Left kidney (tissue), 1 donor: ENCODE measurements at regions not wholly inside any gene's neighbourhood (a gene's known extent, or its start where the extent isn't known, plus 50 kb on each side); places are given as distances from the start of the nearest gene placed in this dataset.

Experiments
- DNase-seq: peaks from one replicate; pipeline ENCODE4 v3.0.0-alpha.2; 2013

DNA sequence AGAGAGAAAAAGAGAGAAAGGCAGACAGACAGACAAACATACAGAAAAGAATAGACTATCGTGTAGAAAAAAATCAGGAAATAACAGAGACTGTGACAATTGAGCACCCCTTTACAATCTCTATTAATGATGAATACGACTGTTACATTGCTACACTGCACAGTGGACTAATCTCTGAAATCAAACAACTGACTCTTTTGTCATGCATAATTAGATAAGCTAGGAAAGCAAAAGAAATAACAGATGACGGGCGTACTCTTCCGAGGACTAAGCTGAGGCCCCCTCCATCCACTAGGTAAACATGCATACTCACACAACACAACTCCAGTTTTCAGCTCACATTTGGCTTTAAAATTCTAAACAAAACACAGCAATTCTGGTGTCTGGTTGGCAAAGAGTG, 267.0 kb downstream of the NOL4 start:
- no peak for DNase-seq

DNA sequence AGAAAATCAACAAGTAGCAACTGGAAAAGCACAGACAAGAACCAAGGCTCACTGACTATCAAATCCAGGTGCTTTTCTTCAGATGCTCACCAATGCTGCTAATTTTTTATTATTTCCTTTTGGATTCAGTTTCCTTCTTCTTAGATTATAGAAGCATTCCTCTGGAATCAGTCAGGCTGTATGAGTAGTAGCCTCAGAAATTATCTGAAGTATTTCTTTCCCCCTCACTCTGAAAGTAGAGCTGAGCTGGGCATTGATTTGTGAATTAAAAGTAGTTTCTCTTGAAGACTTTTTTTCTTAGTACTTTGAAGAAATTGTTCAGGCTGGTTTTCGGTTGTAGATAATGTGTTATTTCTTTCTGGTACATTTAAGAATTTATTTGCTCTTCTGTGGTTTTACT, 273.7 kb downstream of the NOL4 start:
- no peak for DNase-seq

DNA sequence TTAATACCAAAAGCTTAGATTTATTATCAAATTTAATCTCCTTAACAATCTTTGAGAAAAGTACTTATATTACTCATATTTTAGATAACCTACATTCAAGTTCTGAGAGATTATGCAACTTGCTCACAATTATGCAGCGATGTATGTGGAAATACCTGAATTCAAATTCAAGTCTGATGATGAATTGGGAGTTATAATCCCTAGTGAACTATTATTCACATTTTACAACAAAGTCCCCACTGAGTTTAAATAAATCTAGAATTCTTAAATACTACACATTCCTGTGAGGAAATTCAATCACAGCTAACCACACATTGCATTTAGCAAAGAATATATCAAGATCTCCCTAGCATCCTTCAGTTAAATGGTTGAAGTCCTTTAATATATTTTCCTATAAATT, 278.4 kb downstream of the NOL4 start:
- no peak for DNase-seq

DNA sequence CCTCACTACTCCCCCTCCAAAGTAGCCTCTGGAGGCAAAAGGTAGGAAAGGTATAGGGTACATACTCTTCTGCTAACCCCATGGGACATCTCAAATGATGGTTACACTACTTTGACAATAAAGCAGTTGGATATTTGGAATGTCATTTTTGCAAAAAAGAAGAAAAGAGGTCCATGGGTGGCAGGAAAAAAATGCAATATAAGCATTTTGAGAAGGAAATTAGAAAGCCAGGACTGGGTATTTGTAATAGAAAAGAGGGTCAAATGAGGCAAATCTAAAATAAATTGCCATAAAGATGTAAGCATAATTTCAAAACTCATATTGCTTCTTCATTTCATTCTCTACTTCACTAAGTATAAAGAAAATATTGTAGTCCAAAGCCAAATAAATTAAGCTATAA, 280.2 kb downstream of the NOL4 start:
- DNase-seq = no peak

DNA sequence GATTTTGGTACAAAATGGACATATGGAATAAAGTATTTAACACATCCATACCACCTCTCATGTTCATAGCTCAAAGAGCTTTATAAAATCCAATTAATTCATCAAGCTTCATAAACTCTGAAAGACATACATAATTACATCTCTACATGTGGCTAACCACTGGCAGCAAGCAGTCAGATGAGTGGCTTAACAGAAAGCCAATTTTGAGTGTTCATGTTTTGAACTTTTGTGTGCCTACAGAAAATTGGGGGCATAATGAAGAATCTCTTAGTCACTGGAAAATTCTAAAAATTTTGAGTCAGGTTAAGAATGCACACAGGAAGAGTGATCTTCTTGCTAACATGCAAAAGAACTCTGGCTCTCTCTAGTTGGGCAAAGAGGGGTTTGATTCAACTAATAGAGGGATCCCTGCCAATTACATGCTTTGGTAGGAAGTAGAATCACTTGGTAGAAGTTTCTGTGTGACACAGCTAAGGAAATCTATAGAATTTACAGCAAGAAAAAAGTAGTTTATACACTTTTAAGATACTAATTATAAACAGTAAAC, 287.4 kb downstream of the NOL4 start:
- DNase-seq = no peak

GRCh38 chr18:33934258-33934657, 290.5 kb downstream of the NOL4 start:
- DNase-seq = no peak

GRCh38 chr18:33928231-33928630, 296.5 kb downstream of the NOL4 start:
- no peak for DNase-seq

DNA sequence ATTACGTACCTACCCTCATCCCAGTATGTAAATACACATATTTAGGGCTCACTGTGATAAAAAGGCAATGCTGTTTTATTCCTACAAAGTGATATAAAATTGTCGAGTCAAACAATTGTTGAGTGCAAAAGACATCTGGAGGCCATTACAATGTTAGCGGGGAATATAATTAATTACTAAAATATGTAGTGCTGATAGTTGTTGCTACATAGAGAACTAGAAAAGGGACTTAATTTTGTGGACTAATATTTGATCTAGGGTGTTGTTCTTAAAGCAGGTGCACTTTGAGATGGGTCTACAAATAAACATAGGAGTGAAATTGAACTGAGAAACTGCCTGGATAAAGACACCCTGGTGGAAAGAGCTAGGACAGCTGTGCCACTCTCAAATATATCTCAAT, 300.1 kb downstream of the NOL4 start:
- no peak for DNase-seq

- no peak for DNase-seq
Measured at GRCh38 chr18:33923980-33924379, 300.7 kb downstream of the NOL4 start.

DNA sequence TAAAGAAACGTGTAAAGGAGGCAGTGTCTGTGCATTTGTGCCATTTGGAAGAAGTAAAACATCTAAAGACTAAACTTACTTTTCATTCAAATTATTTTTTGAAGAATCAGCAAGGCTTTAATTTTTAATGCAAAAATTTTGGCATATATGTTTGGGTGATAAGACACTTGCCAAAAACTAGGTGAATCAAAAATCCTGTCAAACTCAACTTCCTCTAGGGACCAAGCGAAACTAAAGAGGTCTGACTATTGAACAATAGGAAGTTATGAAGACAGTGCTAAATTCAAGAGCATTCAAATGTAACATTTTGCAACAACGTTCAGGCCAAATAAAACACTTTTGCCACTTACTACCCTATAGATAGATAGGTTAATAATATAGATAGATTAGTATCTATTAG, 306.1 kb downstream of the NOL4 start:
- DNase-seq = no peak

GRCh38 chr18:33916200-33916599, 308.5 kb downstream of the NOL4 start:
- DNase-seq = no peak

- DNase-seq = no peak
Measured at GRCh38 chr18:33914399-33914798, 310.3 kb downstream of the NOL4 start.

DNA sequence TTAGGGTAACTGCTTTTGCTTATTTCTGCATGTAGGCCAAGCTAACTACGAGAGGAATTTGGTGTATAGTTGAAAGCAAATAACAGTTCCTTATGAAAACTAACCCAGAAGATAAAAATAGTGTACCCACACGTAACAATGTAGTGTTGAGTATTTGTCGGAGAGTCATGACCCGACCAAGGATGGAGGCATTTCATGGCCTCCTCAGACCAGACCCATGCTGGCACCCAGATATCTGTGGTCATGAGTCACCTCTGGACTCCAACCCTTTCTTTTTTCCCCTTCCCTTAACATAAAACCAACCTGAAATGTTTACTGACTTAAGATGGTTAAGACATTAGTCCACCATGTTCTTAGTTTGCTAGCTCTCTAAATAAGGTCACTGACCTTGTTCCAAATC, 318.7 kb downstream of the NOL4 start:
- DNase-seq = no peak

GRCh38 chr18:33901894-33902512, 322.7 kb downstream of the NOL4 start:
- DNase-seq = no peak

- DNase-seq = no peak
Measured at GRCh38 chr18:33900638-33901037, 322.6 kb downstream of the ASXL3 start.

- no peak for DNase-seq
Measured at GRCh38 chr18:33898427-33898826, 320.4 kb downstream of the ASXL3 start.

DNA sequence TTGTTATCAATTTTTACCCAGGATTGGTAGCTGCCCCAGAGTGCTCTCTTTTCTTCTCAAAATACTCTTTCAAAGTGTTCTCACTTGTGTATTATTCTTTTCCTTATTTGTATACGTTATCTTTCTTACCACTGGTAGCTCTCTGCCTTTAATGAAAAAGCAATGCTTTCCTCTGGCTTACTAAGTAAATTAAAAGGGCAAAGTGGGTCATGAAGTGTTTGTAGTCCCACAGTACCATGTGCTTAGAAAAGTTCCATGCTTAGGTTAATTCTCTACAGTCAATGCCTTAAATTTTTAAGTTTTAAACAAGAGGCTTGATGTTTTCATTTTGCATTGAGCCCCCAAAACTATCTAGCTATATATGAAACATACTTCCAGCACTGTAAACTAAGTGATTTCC, 300.2 kb downstream of the ASXL3 start:
- DNase-seq = no peak

GRCh38 chr18:33875029-33875565, 297.1 kb downstream of the ASXL3 start:
- no peak for DNase-seq

- no peak for DNase-seq
Measured at GRCh38 chr18:33873112-33873511, 295.1 kb downstream of the ASXL3 start.

DNA sequence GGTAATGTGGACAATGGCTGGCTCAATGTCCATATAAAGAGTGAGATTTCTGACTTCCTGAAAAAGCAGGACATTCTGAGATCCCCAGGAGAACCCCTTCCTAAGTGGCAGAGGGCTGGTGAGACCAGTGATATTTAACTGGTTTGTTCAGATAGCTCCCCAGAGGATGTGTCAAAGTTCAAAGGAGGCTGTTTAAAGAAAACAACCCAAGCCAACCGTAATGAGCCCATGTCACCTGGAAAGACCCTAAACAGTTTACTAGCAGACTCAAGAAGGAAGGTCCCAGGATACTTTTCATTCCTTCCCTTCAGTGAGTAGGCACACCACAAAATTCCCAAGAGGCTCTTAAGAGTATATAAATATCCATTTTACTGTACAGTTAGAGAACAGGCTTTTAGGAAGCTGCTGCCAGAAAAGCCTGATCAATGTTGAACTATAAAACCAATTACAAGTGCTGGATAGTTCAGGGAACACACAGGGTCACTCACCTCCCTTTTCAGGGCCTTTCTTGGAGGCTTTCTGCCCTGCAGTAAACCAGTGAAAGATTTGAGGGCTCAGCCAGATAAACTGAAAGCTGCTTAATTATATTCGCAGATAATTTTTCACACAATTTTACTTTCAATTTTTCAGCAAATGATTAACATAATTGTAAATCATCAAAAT, 293.5 kb downstream of the ASXL3 start:
- DNase-seq = no peak

- no peak for DNase-seq
Measured at GRCh38 chr18:33870059-33870458, 292.0 kb downstream of the ASXL3 start.

- DNase-seq = no peak
Measured at GRCh38 chr18:33866386-33866785, 288.4 kb downstream of the ASXL3 start.

GRCh38 chr18:33863912-33864311, 285.9 kb downstream of the ASXL3 start:
- DNase-seq = no peak

- no peak for DNase-seq
Measured at GRCh38 chr18:33854827-33855139, 276.8 kb downstream of the ASXL3 start.
